Left lung (tissue), 4 donors: ENCODE measurements at regions not wholly inside any gene's neighbourhood (a gene's known extent, or its start where the extent isn't known, plus 50 kb on each side); places are given as distances from the start of the nearest gene placed in this dataset.

Experiments used
- ATAC-seq: fragments of 200-7000 bp; cut with Tn5 transposase; one replicate; pipeline ENCODE4 v1.9.1; 2020; ENCODE audit warnings: moderate library complexity
- DNase-seq, 4 donors: peaks; one replicate each; pipeline ENCODE4 v3.0.0-alpha.2; 2013 to 2020
- H3K27ac ChIP-seq, 2 donors: fragments of 200-600 bp; sonication (generic) in 1 of 2; one replicate each; pipeline versions ENCODE4 v1.5.0 to v1.8.0; 2020 to 2021
- H3K27me3 ChIP-seq, 2 donors: fragments of 200-600 bp; sonication (generic) in 1 of 2; one replicate each; pipeline versions ENCODE4 v1.5.0 to v1.8.0; 2020 to 2021
- H3K36me3 ChIP-seq, 2 donors: fragments of 200-600 bp; sonication (generic) in 1 of 2; one replicate each; pipeline versions ENCODE4 v1.5.0 to v1.8.0; 2020 to 2021
- H3K4me1 ChIP-seq, 2 donors: fragments of 200-600 bp; one replicate each; pipeline ENCODE4 v1.8.0; 2021
- H3K4me3 ChIP-seq, 2 donors: fragments of 200-600 bp; sonication (generic) in 1 of 2; one replicate each; pipeline versions ENCODE4 v1.5.0 to v1.8.0; 2020 to 2021; ENCODE audit warnings: mild to moderate bottlenecking in 1 of 2
- H3K9me3 ChIP-seq, 2 donors: fragments of 200-600 bp; sonication (generic) in 1 of 2; one replicate each; pipeline versions ENCODE4 v1.5.0 to v1.8.0; 2020 to 2021
- CTCF ChIP-seq, 2 donors: fragments of 200-600 bp; sonication (generic) in 1 of 2; IDR thresholded peaks; one replicate each; pipeline versions ENCODE4 v1.5.0 to v1.8.0; 2021; ENCODE audit warnings: antibody characterized with exemption in 2 of 2
- intact Hi-C, 2 donors: fragments of 100-400 bp; cut with DNase I; formaldehyde crosslinking; loops; one replicate each; pipeline versions ENCODE4 v1.11.2 to v1.14.2; 2022
- donor health status: DM: no; HTN: yes; CAD: no.
- donor health status: DM: no; HTN: no; CAD: no.

- no peaks in the 10 kb centered on the region for H3K27me3 ChIP-seq
- no peak overlapping the region for H3K4me3 ChIP-seq
- intact Hi-C loops, result no loop called here
- no peak for TF ChIP-seq CTCF (IDR thresholded peaks at IDR 0.05)
- no peak for DNase-seq
- H3K9me3 ChIP-seq, result no peaks in the 10 kb centered on the region
- H3K36me3 ChIP-seq, result no peaks in the 10 kb centered on the region
- H3K4me1 ChIP-seq, result no peaks in the 10 kb centered on the region
- ATAC-seq, result no peak
- H3K27ac ChIP-seq, result no peak overlapping the region
Observed at GRCh38 chr12:114774197-114774596, 90.2 kb upstream of the TBX3 start.

DNA sequence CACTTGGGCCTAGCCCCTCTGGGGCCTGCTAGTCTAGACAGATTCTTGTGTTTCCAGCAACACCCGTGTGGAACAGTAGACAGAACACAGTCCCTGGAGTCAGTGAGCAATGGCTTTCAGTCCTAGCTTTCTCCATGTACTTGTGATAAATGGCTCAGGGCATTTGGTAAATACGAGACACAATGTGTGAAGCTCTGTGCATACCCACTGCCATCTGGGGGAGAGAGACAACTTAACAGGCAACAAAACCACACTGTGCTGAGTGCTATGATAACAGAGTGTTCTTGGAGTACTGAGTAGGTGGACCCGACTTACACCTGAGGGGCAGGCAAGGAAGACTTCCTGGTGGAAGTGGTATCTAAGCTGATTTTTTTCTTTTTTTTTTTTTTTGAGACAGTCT lies 86.3 kb upstream of the TBX3 start:
- Histone ChIP-seq H3K4me1 (no peaks in the 10 kb centered on the region), H3K4me3 (no peak overlapping the region), H3K27me3 (no peaks in the 10 kb centered on the region), H3K9me3 (no peaks in the 10 kb centered on the region), H3K27ac (no peak overlapping the region), H3K36me3 (no peaks in the 10 kb centered on the region)
- DNase-seq (no peak), ATAC-seq (no peak)
- intact Hi-C loops, result no loop called here
- TF ChIP-seq CTCF (IDR thresholded peaks at IDR 0.05), result no peak

- no peak overlapping the region for H3K27ac ChIP-seq
- H3K27me3 ChIP-seq, result no peaks in the 10 kb centered on the region
- no peak for TF ChIP-seq CTCF (IDR thresholded peaks at IDR 0.05)
- no peak overlapping the region for H3K4me3 ChIP-seq
- H3K9me3 ChIP-seq, result no peaks in the 10 kb centered on the region
- DNase-seq (no peak), ATAC-seq (no peak)
- intact Hi-C loops, result no loop called here
- no peaks in the 10 kb centered on the region for H3K4me1 ChIP-seq
- no peaks in the 10 kb centered on the region for H3K36me3 ChIP-seq
Observed at GRCh38 chr12:114769634-114770033, 85.7 kb upstream of the TBX3 start.

DNA sequence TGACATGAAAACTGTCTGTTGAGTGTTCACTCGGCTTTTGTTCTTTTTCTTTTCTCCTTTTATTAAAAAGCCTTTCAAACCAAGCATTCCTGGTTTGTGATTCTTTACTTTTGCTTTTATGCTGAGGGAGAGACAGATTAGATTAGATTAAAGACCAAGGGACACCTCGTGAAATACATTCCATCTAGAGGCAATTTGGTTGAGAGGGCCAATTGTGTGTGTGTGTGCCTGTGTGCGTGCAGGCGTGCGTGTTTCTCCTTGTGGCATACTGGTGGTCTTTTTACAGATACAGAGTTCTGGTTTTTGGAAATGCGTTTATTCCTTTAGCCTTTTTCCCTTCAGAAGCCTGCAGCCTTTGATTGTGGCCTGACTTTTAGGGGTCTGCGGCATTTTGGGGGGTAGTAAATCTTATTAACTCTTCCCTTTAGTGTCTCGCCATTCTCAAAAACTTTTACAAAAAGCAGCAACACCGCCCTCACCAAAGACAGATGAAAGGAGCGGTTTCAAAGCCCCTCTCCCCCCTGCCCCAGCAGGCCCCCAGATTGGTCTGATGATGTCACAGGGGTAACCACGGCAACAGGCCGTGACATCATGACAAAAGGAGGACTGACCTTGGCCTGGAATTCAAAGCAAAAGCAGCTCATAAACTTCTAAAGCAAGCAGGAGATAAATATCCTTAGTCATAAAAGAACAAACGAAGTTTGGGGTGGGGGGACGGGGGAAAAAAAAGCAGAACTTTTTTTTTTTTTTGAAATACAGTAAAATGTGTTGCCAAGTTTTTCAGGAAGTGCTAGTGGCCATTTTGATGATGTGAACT lies 84.1 kb upstream of the TBX3 start:
- H3K36me3 ChIP-seq, result no peaks in the 10 kb centered on the region
- ATAC-seq (no peak), DNase-seq (peak in 2 of 4 donors; percentile 53 to 84)
- H3K4me3 ChIP-seq, result no peak overlapping the region
- no peaks in the 10 kb centered on the region for H3K9me3 ChIP-seq
- no peaks in the 10 kb centered on the region for H3K4me1 ChIP-seq
- H3K27me3 ChIP-seq, result no peaks in the 10 kb centered on the region
- H3K27ac ChIP-seq, result no peak overlapping the region
- intact Hi-C loops, result no loop called here
- no peak for TF ChIP-seq CTCF (IDR thresholded peaks at IDR 0.05)

GRCh38 chr12:114767084-114767760 lies 83.2 kb upstream of the TBX3 start:
- intact Hi-C loops, result no loop called here
- Histone ChIP-seq H3K27me3 (no peaks in the 10 kb centered on the region), H3K36me3 (no peaks in the 10 kb centered on the region), H3K27ac (no peak overlapping the region), H3K9me3 (no peaks in the 10 kb centered on the region), H3K4me3 (no peak overlapping the region), H3K4me1 (no peaks in the 10 kb centered on the region)
- DNase-seq, result peak in 2 of 4 donors; percentile 62 to 65
- no peak for TF ChIP-seq CTCF (IDR thresholded peaks at IDR 0.05)
- no peak for ATAC-seq
